GF-D8 (cell line): ENCODE measurements at regions not wholly inside any gene's neighbourhood (a gene's known extent, or its start where the extent isn't known, plus 50 kb on each side); places are given as distances from the start of the nearest gene placed in this dataset.

Experiments used
- DNase-seq: peaks from one replicate; lab custom pipeline; 2025; lab: John Stamatoyannopoulos, UW

GRCh38 chr4:23245203-23245832 lies 552.6 kb downstream of the GBA3 start:
- no peak for DNase-seq

GRCh38 chr4:23242962-23243361 lies 550.2 kb downstream of the GBA3 start:
- no peak for DNase-seq

GRCh38 chr4:23241408-23241807 lies 548.7 kb downstream of the GBA3 start:
- DNase-seq = no peak

GRCh38 chr4:23238848-23239247 lies 546.1 kb downstream of the GBA3 start:
- DNase-seq = no peak

- DNase-seq = no peak
These were observed 545.0 kb downstream of the GBA3 start for GRCh38 chr4:23237771-23238170.

- DNase-seq = no peak
These were observed 543.1 kb downstream of the GBA3 start for GRCh38 chr4:23235628-23236390.

- no peak for DNase-seq
These were observed 542.0 kb downstream of the GBA3 start for GRCh38 chr4:23234716-23235115.

GRCh38 chr4:23234018-23234417 lies 541.3 kb downstream of the GBA3 start:
- no peak for DNase-seq

- no peak for DNase-seq
These were observed 540.9 kb downstream of the GBA3 start for GRCh38 chr4:23233596-23233995.

- DNase-seq = no peak
These were observed 540.2 kb downstream of the GBA3 start for GRCh38 chr4:23232987-23233386.

- DNase-seq = no peak
These were observed 532.8 kb downstream of the GBA3 start for GRCh38 chr4:23225564-23225963.

GRCh38 chr4:23224684-23225420 lies 532.1 kb downstream of the GBA3 start:
- DNase-seq = no peak

GRCh38 chr4:23220911-23221310 lies 528.2 kb downstream of the GBA3 start:
- DNase-seq = no peak

GRCh38 chr4:23219779-23220408 lies 527.2 kb downstream of the GBA3 start:
- no peak for DNase-seq

GRCh38 chr4:23213198-23213597 lies 520.5 kb downstream of the GBA3 start:
- no peak for DNase-seq

- no peak for DNase-seq
These were observed 519.8 kb downstream of the GBA3 start for GRCh38 chr4:23212558-23212957.

- DNase-seq = no peak
These were observed 514.3 kb downstream of the GBA3 start for GRCh38 chr4:23207059-23207458.

GRCh38 chr4:23202712-23203247 lies 510.0 kb downstream of the GBA3 start:
- DNase-seq = no peak

- no peak for DNase-seq
These were observed 502.0 kb downstream of the GBA3 start for GRCh38 chr4:23194751-23195150.

GRCh38 chr4:23174179-23174578 lies 481.4 kb downstream of the GBA3 start:
- DNase-seq = no peak

- no peak for DNase-seq
These were observed 479.2 kb downstream of the GBA3 start for GRCh38 chr4:23171976-23172375.

- DNase-seq = no peak
These were observed 477.0 kb downstream of the GBA3 start for GRCh38 chr4:23169608-23170311.
